ENCODE measurements at regions not wholly inside any gene's neighbourhood (a gene's known extent, or its start where the extent isn't known, plus 50 kb on each side); places are given as distances from the start of the nearest gene placed in this dataset.

DNA sequence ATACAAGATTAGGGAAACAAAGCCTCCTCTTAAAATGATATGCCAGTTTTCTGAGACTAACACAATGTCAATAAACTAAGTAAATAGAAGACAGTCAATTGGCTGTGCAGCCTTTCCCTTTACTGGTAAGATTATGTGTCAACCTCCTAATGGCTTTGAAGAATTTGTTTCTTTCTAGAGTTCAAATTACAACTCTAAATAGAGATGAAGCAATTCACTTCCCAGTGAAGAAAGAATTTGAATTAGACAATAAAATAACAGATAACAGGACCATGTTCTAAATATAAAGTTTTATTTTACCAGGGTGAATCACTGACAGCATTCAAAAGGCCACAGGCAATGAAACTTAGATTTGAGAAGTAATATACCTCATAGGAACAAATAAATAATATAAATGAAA lies 680.3 kb downstream of the PLA2G4A start:
- no peak for TF ChIP-seq EZH2phosphoT487 (IDR thresholded peaks at IDR 0.05; ENCODE audit: insufficient read depth, low read depth)
- TF ChIP-seq EZH2 (IDR thresholded peaks at IDR 0.05; ENCODE audit: insufficient read depth, poor library complexity, severe bottlenecking): no peak
